GM18507 (cell line): ENCODE measurements at regions not wholly inside any gene's neighbourhood (a gene's known extent, or its start where the extent isn't known, plus 50 kb on each side); places are given as distances from the start of the nearest gene placed in this dataset.

Source experiments
- DNase-seq: peaks from one replicate; pipeline ENCODE4 v3.0.0; 2011; ENCODE audit warnings: low read depth; ENCODE audit not compliant: insufficient read length; ENCODE audit errors: extremely low spot score
- FAIRE-seq: peaks from 2 replicates; lab custom pipeline; 2011; peaks lifted over from hg19 to GRCh38; lab: Jason Lieb, UNC

DNA sequence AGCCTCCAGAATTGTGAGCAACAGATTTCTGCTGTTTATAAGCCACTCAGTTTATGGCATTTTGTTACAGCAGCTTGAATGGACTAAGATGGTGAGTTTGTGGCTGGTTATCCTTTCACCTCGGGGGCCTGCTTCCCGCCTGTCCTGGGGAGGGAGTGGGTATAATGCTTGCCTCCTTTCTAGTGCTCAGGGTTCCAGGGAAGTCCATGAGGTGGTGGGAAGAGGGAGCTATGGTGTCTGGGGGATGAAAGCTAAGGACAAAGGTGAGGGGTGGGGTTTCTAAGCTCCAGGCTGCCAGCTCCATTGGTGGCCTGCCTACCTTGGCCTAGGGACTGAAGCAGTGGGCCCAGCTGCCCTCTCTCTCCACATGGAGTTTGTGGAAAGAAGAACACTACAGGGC is 50.2 kb upstream of the SDK2 start:
- FAIRE-seq = no peak
- no peak for DNase-seq

DNA sequence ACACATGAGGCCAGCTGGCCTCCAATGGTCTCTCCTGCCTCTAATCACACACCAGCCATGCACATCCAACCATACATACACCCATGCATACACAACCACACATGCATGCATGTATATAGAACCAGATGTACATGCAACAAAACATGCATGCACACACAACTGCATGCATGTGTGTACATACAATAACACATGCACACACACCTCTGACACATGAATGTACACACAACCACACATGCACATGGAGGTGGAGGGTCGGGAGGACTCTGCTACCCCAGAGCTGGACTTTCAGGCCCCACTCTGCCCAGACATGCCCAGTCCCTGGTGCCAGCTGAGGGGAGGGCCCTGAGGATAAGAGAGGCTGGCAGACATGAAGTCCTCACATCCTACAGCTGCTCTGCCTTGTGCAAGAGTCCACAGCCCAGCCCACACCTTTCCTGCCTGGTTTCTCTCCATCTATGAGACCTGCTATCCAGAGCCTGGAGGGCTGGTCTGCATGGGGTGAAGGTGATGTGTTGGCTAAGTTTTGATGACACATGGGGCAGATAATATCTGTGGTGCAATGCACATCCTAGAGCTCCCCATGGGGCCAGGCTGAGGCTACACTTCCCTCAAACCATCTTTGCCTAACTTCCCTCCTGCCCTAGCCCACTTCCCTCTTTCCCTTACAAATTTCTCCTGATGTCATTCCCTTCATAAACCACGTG is 50.9 kb upstream of the SDK2 start:
- no peak for DNase-seq
- FAIRE-seq = no peak

DNA sequence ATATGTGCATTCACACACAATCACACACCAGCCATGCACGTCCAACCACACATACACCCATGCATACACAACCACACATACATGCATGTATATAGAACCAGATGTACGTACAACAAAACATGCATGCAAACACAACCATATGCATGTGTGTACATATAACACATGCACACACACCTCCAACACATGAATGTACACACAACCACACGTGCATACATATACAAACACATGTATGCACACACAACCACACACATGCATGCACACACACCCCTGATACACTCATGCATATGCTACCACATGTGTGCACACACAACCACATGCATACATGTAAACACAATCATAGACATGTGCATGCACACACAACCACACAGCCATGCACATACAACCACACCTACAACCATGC is 52.0 kb upstream of the SDK2 start:
- no peak for DNase-seq
- FAIRE-seq = no peak

DNA sequence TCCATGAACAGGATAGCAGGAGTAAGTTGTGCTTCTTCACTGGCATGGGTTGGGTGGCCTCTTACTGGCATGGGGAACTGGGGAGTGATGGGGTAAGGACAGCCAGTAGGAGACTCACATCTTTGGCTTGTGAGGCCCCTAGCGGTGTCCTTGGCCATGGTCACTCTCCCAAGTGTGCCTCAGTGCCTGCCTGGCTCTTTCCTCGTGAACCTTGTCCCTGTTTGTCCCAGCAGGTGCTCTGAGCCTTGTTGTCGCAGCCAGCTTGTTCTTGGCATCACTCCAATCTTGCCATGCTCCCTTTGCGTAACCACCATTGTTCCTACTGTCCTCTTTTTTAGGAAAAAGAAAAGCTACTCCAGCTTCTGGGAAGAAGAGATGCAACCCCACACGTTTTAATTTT is 53.6 kb upstream of the SDK2 start:
- DNase-seq (no peak), FAIRE-seq (no peak)

DNA sequence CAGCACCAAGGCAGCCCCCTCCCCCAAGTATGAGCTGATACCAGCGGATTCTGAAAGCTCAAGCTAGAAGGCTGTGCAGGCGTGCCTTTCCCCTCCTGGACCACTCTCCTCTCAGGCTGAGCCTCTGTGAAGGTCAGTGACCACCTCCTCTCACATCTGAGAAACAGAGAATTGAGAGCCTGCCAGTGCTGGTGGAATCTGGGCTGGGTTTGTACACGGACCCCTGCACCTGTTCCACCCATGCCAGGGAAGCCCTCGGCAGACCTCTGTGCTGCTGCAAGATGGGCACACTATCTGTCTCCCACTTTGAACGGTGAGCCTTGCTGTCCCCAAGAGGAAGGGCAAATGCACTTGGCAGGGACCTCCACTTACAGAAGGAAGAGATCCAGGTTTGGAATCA is 54.7 kb upstream of the SDK2 start:
- DNase-seq = no peak
- no peak for FAIRE-seq

DNA sequence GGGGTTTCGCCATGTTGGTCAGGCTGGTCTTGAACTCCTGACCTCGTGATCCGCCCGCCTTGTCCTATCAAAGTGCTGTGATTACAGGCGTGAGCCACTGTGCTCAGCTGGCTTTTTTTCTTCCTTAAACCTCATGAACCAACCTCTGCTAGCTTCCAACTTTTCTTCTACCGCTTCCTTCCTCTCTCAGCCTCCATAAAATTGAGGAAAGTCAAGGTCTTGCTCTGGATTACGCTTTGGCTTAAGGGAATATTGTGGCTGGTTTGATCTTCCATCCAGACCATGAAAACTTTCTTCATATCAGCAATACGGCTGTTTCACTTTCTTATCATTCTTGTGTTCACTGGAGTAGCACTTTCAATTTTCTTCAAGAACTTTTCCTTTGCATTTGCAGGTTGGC is 57.5 kb upstream of the SDK2 start:
- DNase-seq = no peak

DNA sequence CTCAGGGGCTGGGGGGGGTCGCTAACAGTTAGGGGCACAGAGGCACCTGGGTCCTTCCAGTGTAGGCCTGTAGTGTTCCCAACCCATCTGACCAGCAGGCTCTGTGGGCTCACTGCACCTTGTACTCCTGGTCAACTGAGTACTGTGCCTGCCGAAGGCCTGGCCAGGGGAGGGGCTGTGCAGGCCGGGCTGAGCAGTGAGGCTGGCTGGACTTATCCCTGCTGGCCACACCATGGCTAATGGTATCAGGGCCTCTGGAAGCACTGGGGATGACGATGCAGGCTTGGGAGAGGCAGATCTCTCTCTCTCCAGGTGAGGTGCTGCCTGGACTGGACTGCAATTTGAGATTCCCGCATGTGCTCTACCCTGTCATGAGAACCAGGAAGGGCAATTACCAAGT is 58.9 kb upstream of the SDK2 start:
- FAIRE-seq (no peak), DNase-seq (no peak)

More for the DNA sequence above, 57.5 kb upstream of the SDK2 start:
- no peak for FAIRE-seq

DNA sequence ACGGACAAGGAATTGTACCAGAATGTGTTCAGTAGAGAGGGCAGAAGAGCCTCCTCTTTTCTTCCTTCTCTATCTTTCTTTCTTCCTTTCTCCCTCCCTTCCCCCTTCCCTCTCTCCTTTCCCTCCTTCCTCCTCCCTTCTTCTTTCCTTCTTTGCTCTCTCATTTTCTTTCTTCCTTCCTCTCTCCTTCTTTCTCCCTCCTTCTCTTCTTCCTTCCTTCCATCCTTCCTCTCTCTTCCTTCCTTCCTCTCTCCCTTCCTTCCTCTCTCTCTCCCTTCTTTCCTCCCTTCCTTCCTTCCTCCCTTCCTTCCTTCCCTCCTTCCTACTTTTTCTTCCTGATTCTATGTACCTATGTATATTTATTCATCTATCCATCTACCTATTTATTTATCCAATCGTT is 59.7 kb upstream of the SDK2 start:
- FAIRE-seq (no peak), DNase-seq (no peak)

DNA sequence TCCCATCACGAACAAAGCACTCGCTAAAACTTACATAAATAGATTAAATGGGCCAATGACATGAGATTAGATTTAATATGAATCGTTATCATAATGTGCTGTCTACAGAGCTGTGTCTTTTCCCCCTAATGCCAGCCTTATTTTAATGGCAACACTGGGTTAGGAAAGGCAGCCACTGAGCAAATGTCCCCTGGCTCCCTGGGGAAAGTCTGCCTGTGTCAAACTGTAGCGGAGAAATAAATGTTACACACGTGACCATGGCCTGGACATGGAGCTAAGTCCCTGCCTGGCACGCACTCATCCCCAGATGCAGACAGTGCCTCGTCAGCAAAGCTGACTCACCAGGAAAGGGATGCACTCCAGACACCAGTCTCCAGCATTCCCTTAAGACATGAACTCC is 61.3 kb upstream of the SDK2 start:
- FAIRE-seq (no peak), DNase-seq (no peak)

DNA sequence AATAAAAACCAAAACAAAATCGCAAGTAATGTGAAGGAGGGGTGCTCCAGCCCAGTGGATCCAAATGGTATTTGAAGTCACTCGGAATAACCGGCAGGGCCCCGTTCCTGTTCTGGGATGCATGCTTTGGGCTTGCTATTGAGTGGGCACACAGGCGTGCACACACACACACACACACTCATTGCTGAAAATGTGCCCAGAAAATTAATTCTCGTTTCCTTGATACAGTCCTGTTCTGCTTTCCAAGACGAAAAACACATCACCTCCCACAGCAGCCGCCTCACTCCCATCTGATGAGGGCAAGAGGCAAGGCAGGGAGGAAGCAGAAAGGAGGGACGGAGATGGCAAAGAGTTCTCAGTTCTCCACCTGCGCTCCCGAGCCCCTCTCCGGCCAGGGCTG is 62.2 kb upstream of the SDK2 start:
- no peak for FAIRE-seq
- no peak for DNase-seq

DNA sequence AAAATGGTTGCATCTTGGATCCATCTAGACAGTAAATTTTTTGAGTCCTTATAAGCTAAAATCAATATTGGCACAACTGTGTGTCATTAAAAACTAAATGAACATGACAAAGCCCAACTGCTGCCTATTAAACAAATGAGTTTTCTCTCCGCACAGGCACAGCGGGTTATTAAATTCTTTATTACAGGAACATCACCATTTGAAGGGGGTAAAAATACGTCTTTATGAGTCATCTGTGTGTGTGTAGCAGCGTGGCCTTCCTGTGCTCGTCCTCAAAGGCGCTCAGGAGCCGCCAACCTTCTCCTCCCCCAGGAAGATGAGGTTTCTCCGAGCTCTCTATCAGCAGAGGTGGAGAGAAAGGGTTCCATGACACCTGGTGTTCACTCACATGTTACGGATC is 62.6 kb upstream of the SDK2 start:
- FAIRE-seq (no peak), DNase-seq (no peak)

DNA sequence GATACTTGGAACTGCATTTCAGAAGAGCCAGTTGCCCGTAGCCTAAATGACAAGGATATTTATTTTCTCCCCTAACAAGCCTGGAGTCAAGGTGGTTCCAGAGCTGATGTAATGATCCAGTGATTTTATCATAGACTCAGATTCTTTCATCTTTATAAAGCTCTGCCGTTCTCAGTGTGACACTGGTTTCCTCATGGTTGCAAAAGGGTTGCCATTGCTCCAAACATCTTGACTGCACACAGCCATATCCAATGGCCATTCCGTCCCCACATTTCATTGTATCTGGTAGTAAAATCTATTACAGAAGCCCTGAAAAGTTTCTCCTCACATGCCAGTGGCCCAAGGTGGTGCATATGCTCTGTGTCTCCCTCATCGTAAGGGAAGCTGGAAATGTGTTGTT is 63.1 kb upstream of the SDK2 start:
- FAIRE-seq (no peak), DNase-seq (no peak)

DNA sequence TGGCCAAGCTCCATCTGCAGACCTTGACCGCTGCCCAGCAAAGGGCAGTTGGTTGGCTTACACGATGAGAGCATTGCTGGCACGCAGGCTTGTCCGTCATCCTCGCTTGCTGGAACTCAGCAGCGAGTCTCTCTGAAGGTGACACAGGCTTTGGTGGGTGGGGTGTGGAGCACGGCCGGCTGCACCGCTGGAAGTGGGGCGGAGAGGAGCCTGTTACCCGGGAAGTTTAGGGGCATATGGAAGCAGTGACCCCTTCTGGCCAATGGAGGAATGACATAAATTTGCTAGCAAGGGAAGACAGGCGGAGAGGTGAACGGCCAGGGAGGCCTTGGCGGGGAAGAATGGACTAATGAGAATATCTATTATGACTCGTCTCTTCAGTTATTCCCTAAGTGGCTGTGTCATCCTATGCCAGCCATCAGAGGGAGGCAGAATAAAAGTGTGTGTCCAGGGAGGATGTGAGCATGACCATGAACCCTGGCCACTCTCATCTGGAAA is 65.9 kb upstream of the SDK2 start:
- FAIRE-seq (peak; percentile 45), DNase-seq (peak; percentile 40)

DNA sequence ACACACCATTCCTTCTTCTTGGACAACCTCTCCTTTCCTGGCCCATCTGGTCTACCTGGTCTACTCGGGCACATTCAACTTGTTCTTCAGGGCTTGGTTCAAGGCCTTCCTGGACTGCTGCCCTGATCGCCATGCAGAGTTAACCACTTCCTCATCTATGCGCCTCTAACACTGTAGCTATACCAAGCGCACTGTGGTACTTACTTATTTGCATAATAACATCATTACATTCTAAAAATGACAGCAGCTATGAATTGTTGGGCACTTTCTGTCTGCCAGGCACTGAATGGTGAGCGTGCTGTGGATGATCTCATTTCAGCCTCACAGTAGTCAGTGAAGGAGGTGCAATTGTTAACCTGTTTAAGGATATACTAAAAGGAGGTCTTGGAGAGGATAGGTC is 66.9 kb upstream of the SDK2 start:
- peak; percentile 36 for FAIRE-seq
- no peak for DNase-seq

DNA sequence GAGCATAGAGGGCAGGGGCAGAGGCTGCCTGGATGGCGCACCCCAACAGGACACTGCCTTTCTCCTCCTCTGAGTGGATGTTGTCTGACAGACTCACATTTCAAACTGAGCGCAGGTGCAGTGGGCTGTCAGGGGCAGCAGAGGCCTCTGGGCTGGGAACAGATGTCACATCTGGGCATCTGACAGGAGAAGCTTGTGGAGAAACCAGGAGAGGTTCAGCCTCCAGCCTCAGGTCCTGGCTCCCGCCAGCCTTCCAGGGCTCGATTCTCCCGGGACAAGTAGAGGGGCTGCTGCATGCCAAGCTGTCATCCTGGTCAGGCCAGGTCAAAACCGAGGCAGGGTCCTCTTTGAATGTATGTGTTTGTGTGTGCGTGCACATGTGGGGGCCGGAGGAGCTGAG is 67.7 kb upstream of the SDK2 start:
- no peak for FAIRE-seq
- no peak for DNase-seq

DNA sequence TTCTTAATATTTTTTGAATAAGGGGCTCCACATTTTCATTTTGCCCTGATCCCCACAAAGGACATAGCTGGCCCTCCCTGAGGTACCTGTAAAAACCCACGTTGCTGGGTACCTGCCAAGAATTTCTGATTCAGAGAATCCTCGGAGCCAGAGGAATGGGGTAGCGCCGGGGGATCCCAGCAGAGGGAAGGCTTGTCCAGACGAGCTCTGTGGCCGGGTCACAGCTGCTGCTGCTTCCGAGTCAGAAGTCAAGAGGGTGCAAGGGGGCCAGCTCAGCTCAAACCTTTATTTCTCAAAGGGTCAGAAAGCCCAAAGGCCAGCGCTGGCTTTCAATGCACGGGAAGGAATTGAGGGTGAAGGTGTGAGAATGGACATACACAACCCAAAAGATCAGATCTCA is 68.9 kb upstream of the SDK2 start:
- FAIRE-seq (no peak), DNase-seq (no peak)

DNA sequence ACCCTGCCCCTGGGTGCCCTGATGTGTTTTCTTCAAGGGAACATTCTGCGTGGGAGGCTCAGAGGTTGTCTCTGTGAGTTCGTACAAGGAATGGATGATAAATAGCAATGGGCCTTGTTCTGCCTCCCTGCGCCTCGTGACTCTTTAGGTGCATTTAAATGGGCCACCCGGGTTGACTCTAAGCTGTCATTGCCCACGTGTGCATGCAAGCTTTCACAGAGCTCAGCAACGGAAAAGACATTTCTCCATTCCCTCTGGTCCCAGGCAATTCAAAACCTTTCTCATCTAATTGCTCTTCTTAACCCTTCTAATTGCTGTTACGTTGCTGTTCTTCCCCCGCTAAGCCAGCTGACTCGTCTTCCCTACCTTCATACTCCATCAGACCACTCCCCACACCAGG is 71.5 kb upstream of the SDK2 start:
- DNase-seq (no peak), FAIRE-seq (no peak)

DNA sequence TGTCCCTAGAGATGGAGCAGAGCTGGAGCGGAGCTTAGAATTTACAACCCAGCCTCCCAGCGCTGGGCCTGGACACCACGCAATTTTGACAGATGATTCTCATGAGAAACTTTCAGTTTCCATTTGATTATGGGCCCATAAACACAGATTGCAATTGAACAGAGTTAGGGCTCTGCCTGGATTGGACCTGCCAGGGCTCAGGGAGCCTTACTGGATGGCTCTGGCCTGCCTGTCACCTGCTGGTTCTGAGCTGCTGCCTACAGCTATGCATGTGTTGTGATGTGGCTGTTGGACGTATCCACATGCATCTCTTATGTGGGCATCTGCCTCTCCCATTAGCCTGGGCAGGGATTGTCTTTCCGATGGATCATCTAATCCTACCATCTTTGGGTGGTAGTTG is 73.4 kb upstream of the SDK2 start:
- no peak for DNase-seq
- FAIRE-seq = no peak

DNA sequence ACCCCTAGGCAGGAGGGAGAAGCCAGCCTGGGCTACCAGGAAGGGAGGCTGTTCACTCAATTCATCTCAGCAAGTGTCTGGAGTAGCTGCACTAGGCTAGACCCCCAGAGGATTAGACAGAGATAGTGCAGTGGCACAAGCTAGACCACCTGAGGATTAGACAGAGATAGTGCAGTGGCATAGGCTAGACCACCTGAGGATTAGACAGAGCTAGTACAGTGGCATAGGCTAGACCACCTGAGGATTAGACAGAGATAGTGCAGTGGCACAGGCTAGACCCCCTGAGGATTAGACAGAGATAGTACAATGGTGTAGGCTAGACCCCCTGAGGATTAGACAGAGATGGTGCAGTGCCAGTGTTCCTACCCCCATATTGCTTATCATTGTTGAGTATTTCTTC is 74.1 kb upstream of the SDK2 start:
- no peak for DNase-seq
- FAIRE-seq = no peak

DNA sequence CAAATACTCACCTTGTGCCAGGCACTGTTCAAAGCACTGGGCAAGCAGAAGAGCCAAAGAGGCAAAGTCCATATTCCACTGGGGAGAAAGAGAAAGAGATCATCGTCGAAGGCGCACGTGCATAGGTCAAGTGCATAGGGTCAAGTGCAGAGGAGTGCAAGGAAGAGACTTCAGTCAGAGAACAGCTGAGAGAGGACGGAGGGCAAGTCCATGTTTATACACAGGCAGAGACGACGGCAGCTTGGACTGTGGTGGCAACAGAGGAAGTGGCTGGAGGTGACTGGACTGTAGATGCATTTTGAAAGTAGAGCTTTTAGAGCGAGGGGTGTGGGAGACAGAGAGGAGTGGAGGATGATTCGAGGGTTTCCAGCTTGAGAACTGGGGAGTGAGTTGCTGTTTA is 74.7 kb upstream of the SDK2 start:
- DNase-seq = no peak
- no peak for FAIRE-seq

DNA sequence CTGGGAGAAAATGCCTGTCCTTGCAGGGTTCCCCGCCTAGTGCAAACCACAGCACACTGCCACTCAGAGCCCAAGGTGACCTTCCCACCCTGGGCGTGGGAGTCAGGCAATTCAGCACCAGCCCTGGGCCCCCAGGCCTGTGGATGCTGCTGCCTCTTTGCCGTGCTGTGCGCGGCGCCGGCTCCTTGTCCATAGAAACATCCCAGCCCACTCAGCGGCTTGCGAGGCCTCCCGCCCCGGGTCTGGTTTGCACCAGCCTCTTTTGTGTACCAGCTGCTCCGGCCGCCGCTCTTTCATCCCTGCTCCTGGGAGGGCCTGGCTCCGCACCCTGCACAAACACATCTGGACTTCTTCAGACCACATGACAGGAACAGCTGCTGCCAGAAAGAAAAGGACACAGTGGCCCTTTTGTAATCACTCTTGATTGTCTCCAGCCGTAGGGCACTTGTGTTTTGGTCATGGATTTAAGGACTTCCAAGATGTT is 75.4 kb upstream of the SDK2 start:
- DNase-seq (no peak), FAIRE-seq (no peak)
